Hepatocyte (in vitro differentiated cells): ENCODE measurements at regions not wholly inside any gene's neighbourhood (a gene's known extent, or its start where the extent isn't known, plus 50 kb on each side); places are given as distances from the start of the nearest gene placed in this dataset.

Experiments used
- CTCF ChIP-seq: fragments of 200-600 bp; sonication (generic); IDR thresholded peaks from 2 replicates; pipeline ENCODE4 v1.5.1; 2016; ENCODE audit warnings: antibody characterized with exemption, mild to moderate bottlenecking; ENCODE audit not compliant: poor library complexity
- EZH2 ChIP-seq: fragments of 200-600 bp; sonication (generic); IDR thresholded peaks from 2 replicates; pipeline ENCODE4 v1.6.1; 2016; ENCODE audit warnings: antibody characterized with exemption, mild to moderate bottlenecking, borderline replicate concordance

DNA sequence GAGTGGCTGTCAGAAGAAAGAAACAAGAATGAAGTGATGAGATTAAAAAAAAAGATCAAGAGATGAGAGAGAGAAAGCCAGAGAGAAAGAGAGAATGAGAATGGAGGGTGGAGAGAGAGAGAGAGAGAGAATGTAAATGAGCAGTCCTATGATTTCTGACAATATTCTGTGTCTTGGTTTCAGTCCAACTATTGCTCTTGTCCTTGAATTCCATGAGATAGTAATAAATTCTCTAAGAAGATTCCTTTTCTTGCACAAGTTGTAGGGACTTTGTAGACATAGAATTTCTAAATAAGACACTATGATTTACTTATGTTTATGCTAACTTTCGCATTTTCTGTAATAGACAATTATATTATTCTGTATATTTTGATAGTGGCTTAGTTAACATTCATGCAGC, 149.6 kb upstream of the CTSO start:
- no peak for TF ChIP-seq EZH2
- no peak for TF ChIP-seq CTCF
